Islet precursor cell (in vitro differentiated cells): ENCODE measurements at regions not wholly inside any gene's neighbourhood (a gene's known extent, or its start where the extent isn't known, plus 50 kb on each side); places are given as distances from the start of the nearest gene placed in this dataset.

Experiments used
- DNase-seq: peaks from one replicate; pipeline ENCODE4 v3.0.0-alpha.2; 2018

DNA sequence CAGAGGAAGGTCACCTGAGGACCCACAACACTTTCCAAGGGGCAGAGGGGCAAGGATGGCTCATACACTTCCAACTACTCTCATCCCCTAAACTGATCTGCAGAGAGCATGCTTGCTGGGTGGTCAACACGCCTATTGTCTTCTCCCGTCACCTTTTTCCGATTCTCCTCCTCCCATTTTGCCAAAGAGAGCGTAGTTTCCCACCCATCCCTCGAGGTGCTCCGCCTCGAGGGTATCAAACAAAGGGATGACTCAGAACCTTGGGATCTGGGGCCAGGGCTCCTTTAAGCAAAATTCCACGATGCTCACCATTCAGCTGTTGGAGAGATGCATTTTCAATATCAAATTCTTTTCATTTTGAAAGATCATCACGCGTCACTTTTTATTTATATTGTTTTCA is 507.5 kb upstream of the SULF2 start:
- DNase-seq = peak; percentile 84

DNA sequence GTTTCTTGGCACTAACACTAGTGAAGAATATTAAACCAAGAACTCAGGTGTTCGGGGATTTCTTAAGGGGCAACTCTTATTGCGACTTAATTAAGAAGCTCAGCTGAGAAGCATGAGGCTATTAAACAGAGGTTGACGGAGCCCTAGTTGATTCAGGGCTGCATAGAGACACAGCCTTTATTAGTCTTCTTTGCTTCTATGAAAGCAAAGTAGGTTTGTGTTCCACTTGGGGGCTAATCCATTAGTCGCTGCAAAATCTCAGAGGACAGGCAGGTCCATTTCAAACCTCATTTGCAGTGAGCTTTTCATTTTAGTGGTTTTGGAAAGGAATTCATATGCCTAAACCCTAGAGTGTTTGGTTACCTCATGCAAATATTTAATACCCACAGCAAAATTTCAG is 506.6 kb upstream of the SULF2 start:
- DNase-seq = no peak

DNA sequence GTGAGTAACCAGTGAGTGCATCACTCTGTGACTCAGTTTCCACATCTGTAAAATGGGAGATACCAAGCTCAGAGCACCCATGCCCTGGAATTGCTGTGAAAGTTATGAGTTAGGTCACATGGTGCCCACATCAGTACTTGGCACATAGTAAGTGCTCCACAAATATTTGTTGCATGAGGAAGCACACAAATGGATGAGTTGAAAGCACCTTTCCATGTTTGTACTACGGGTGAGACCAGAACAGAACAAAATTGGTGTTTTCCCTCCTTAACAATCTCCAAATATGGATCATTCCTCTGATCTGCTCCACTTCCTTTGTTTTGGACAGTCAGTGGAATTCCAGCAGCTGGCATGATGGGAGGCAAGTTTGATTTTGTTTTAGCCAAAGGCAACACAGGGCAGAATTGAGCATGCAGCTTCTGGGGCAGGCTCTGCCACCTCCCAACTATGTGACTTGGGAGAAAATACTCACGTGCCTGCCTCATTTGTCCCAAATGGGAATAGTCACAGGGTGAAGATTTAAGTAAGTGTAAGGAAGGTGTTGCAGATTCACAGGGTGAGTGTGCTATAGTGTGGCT is 503.7 kb upstream of the SULF2 start:
- no peak for DNase-seq

DNA sequence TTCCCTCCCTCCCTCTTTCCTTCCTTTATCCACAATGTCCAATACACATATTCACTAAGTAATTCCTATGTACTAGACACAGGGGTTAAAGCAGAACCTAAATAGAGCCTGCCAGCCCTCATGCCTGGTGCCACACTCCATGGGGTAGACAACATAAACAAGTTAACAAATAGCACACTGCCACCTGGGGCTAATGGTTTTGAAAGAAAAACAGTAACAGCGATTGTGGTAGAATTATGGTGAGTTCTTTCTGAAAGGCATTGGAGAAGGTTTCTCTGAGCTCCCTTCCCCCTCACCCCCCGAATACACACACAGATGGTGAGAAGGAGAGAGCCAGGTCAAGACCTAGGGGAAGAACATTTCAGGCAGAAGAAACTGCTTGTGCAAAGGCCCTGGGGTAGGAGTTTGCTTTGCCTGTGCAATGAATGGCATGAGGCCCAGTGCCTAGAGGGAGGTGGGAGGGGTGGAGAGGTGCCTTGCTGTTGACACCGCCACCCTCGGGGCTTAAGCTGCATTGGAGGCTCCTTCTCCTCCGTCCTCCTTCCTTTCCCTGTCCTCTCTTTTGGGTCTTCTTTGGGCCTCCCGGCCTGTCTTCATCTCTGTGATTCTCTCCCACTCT is 502.4 kb upstream of the SULF2 start:
- no peak for DNase-seq

DNA sequence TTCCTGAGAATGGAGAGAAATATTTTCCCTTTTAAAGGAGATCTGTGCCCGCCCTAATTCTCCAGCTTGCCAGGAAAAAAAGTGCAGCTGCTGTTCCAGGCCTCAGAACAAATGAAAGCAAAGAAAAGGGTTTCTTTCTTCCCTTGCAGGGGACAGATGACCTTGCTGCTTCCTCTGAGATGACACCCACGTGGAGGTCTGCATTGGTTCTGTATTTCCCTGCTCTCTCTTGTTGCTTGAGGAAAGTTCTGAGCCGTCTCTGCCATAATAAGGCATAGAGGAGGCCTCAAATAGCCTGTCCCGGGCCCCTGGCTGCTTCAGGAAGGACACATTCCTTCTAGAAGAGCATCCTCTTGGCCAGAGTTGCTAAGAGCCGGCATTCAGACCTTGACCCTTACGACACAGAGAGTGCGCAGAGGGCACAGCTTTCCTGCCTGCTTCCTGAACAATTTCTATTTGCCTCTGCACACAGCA is 501.8 kb upstream of the SULF2 start:
- DNase-seq = no peak

DNA sequence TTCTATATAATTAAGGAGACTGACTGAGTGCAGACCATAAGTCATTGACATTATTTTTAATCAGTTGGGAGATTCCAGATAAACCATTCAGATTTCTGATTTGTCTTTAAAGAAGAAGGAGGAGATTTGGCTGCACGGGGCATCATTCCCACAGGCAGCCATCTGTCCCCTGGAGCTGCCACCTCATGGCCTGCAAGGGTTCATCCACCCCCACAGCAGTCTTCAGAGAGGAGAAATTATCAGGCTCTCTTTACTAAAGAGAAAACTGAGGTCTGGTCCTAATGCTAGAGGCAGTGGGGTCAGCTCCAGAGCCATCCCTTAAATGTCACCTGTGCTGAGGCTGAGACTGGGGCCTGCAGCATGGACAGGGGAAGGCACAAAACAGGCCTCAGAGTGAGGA is 501.3 kb upstream of the SULF2 start:
- DNase-seq = no peak

DNA sequence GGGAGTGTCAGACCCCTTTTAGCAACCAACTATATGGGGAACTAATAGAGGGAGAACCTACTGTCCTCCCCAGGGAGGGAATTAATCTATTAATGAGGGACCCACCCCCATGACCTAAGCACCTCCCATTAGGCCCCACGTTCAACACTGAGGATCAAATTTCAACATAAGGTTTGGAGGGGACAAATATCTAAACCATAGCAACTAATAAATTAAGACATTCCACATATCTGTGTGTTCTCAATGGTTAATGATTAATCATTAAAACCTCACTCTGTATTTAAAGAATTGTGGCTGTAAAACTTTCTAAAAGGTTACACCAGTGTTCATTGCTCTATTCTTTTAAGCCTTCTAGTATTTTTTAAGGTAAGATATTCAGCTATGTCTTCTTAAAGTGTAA is 500.4 kb upstream of the SULF2 start:
- DNase-seq = no peak

DNA sequence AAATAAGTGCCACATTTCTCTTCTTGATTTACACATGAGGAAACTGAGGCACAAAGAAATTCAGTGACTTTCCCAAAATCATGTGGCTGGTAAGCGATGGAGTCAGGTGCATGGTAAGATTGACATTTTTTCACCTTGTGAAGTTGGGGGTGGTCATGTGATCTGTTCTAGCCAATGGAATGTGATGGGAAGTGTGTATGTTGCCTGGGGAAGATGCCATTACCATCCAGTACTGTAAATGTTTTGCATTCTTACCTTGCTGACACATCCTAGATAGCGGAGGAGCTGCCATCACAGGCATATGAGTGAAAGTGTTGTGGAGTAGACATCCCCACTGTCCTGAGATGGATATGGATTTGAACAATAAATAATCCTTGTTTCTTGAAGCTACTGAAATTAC is 499.6 kb upstream of the SULF2 start:
- DNase-seq = peak; percentile 86

DNA sequence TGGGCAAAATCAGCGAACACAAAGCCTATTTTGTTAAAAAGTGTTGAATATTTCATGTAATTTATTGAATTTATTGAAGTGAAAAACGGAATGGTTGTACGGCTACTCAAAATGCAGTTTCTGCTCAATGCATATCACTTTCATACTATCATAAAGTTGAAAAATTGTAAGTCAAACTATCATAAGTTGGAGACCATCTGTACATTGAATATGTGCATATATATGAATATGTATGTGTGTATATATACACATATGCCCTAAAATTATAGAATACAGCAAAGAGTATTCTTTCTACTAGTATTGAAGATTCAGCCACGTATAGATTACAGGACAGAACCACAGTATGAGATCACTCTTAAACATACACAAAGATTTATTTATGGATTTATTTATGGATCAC is 499.0 kb upstream of the SULF2 start:
- DNase-seq = no peak

DNA sequence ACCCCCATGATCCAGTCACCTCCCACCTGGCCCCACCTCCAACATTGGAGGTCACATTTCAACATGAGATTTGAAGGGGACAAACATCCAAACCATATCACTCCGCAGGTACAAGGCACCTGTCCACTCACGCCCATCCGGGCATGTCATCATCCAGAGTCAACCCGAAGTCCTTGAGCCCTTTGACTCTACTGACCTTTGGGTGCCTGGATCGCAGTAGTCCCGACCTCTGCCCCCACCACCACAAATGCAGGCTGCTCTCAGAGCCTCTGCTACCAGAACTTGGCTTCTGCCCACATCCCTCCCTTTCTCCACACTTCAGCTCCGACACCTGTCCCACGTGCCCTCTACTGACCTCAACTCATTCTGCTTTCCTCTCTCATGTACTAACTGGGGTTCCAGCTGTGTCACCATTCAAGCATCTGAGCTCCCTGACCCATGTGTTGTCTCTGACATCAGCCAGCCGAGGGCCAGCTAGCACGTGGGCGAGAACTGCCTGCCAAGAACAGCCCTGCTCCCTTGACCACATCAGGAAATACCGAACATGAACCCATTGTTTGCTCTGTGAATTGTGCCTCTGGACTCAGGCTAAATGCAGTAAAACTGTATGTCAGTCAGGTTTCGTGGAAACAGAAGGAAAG is 498.3 kb upstream of the SULF2 start:
- peak; percentile 68 for DNase-seq

DNA sequence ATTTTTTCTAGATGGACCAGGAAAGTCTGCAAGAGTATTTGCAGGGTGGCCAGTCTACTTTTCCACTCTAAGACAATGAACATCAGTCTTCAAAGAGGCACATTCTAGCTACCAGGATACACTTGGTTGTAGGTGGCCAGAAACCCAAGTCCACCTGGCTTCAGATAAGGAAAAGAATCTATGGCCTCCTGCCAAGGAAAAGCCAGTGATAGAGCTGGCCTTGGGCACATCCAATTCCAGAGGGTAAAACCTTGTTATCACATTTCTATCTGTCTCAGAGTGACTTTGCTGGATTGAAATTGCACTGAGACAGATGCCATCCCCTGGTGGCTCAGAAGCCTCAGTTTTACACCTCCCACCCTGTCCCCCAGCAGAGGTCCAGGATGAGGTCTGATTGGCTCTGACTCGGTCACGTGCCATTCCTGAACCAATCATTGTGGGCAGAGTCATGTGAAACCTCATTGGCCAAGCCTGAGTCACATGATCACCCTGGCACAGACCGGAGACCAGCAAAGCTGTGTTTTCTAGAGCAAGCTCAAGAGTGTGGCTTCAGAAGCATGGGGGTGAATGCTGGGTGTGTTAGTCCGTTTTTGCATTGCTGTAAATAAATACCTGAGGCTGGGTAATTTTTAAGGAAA is 497.4 kb upstream of the SULF2 start:
- no peak for DNase-seq

DNA sequence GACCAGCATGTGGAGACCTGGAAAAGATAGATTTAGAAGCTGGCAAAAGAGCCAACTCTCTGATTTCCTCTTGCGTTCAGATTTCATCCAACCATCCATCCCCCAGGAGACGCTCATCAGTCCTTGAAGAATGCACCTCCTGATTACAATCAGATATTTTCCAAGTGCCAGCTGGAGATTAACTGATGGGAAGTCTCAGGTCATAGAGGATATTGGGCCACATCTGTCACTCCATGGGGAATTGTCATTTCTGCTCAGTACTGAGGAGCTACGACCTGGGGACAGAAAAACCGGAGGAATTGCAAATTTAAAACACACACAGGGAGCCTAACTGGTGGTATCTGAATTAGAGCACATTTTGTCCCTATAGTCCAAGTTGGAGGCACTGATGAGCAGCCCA is 496.2 kb upstream of the SULF2 start:
- DNase-seq = no peak

DNA sequence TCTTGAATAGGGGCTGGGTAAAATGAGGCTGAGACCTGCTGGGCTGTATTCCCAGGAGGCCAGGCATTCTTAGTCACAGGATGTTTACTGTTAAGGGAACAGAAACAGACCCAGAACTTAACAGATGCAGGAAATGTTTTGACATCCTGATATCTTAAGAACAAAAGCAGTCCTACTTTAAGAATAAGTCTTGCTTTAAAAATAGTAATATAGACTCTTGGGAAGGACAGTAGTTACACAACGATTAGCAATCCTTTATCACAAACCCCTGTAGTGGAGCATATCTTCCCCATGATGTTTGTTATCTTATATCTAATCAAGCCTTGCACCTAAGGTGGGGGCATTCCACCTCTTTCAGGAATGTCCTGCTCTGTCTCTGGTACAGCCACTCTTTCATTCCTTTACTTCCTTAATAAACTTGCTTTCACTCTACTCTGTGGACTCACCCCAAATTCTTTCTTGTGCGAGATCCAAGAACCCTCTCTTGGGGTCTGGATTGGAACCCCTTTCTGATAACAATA is 493.7 kb upstream of the SULF2 start:
- peak; percentile 44 for DNase-seq

DNA sequence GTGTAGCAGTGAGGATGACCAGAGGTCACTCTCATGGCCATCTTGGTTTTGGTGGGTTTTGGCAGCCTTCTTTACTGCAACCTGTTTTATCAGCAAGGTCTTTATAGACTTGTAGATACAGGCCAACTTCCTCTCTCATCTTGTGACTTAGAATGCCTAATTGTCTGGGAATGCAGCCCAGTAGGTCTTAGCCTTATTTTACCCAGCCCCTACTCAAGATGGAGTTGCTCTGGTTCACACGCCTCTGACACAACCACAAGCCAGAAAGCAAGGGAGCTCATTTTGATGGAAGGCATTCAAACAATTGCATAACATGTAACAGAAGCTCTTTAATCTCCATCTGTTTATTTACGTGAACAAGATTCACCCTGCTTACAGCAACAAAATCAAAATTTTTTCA is 492.0 kb upstream of the SULF2 start:
- peak; percentile 57 for DNase-seq

DNA sequence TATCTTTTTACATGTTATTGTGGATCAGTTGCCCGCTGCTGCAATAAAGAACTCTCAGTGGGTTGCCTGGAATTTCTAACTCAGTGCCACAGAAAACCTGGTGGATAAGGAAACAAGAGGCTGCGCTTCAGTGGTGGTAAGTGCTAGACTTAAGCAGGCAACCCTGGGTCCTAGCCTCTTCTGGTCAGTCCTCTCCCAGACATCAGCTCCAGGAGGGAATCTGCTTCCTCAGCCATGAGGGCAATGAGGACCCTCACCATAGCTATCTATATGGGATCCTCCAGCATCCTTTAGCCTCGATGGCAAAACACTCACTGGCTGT is 490.7 kb upstream of the SULF2 start:
- DNase-seq = no peak

DNA sequence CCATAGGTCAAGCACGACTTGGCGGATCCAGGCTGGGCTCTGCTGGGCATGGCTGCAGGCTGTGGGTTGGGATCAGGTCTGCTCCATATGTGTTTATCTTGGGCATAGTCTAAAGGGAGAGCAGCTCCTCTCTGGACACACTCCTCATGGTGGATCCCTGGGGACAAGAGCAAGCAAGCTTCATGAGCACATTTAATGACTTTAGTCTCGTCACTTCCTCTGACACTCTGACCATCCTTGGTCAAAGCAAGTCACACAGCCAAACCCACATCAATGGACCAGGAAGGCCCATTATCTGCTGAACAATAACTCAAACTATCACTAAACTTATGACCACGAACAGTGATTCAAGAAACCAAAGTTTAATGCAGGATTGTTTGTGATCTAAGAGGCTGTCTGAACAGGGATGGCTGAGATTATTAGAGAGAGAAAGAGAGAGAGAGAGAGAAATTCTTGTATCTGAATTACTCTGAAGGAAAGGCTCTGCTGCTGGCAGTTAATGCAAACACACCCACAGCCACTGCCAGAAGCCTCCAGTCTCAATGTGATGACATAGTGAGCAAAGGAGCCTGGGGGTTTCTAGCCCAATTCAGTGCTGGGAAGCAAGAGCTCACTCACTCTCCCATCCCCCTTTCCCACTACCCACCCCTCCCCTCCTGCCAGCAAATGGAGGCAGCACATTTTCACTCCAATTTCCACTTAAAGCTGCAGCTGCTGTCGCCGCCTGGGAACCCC is 490.2 kb upstream of the SULF2 start:
- DNase-seq = peak; percentile 89

DNA sequence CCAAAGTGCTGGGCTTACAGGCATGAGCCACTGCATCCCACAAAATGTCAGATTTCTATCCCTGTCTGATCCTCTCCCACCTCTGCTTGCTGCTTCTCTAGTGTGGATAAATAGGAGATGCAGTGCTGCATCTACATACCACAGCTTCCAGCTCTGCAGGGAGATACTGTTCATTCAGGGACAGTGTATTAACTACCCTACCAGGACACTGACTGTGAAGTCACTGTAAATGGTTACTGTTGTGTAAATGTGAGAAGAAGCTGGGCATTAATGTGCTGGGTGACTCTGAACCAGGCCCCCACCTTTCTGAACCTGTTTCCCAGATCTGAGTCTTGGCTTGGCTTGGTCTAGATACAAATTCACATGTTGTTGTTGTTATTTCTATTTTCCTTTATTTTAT is 488.6 kb upstream of the SULF2 start:
- peak; percentile 9 for DNase-seq

DNA sequence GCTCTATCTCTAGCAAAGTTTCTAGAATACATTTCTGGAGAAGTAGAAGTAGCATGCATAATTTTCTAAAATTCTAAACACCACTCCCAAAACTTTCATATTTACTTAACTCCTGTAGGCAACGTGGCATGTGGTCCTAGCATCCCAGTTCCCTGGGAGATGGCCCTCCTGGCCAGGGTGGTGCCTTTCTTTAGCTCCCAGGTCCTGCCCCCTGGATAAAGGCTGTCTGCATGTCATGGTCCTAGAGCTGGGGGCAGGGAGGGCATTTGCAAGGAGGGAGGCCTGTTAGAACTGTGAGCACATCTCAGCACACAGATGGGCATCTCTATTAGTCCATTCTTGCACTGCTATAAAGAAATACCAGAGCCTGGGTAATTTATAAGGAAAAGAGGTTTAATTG is 485.6 kb upstream of the SULF2 start:
- DNase-seq = peak; percentile 29

DNA sequence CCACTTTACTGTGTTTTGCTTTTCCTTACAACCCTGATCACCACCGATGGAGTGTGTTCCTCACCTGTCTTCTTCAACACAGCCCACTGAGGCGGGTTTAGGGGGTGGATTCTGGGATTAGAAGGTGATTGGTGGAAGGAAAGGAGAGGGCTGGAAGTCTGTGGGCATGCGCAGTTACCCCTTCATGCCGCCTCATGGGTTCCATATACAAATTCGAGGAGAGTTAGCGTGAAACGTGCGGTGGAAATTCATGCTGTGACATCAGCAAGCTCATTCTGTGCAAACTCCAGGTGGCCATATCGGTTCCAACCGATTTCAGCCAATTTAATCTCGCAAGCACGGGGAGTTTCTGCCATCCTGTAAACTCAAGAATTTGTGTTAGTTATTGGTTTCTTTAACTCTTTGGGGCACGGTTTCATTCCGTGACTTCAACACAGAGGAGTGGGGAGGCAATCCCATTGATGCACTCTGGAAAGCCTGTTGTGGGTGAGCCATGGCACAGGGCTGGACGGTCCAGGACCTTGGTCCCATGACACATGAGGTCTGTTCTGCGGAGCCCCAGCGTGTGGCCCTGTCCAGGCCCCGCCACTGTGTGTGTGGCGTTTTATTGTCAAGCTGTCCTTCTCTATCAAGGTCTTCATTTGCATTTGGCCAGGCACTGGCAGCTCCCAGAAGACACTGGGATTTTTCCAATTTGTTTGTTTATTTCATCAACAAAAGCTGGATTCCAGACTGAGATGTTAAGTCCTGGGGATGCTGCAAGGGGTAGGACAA is 482.8 kb upstream of the SULF2 start:
- DNase-seq = peak; percentile 23

DNA sequence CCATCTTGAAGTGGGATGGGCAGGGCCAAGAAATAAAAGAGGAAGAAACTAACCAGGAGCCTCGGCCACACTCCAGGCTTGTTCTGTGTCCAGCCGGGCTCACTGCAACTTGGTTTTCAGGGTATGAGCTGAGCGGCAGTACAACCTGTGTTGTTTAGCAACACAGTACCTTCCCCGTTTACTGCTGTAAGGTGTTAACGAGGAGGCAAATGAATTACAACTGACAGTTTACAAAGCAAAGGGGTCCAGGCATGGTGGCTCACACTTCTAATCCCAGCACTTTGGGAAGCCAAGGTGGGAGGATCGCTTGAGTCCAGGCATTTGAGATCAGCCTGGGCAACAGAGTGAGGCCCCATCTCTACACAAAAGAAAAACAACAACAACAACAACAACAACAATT is 481.3 kb upstream of the SULF2 start:
- peak; percentile 11 for DNase-seq

DNA sequence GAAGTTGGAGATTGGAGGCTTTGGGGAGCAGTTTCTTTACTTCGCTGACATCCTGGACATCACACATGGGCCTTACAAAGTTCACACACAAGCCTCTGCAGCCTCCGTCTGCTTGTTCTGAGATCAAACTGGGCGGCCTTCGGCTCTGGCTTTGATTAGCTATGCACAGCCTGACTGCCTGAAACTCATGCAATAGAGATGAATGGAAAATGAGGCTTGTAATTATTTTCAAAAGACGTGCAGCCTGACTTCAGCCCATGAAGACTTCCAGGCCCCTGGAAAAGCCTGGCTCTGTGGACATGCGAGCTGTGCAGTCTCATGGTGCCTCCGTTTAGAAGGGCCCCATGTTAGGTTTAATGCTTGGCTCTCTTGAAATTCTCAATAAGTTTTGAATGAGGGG is 480.5 kb upstream of the SULF2 start:
- peak; percentile 23 for DNase-seq

DNA sequence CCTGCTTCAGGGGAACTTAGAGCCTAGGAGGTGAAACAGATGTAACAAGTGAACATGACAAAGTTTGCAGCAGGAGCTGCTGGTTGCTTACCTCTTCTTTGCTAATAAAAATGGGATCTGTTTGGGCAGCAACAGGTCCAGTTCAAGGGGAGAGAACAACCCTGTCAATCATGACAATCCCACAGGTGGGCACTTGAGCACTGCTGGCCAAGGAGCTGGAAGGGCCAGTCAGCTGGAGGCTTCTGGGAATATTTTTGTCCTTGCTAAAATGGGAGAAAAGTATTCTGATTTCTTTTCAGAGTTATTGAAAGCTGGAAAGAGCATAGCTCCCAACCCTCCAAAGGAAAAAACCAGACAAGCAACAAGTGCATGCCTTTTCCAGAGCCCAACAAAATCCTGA is 477.7 kb upstream of the SULF2 start:
- peak; percentile 23 for DNase-seq

DNA sequence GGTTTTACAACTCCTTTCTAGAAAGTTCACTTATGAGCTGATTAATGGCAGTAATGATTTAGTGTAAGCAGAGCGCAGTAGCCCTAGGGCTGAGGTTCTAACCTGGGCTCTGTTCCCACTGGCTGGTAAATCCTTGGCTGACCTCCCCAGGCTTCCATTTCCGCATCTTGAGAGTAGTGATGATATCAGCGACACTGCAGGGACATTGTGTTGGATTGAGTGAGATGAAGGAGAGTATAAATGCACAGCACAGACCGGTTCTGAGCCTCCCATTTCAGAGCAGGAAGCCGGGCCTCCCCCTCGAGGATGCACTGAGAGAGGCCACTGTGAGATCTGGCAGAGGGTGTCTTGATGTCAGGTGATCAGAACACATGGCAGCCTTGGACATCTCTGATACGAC is 477.2 kb upstream of the SULF2 start:
- DNase-seq = peak; percentile 28
